Upper lobe of left lung (tissue), 6 donors: ENCODE measurements at regions not wholly inside any gene's neighbourhood (a gene's known extent, or its start where the extent isn't known, plus 50 kb on each side); places are given as distances from the start of the nearest gene placed in this dataset.
"Not testable (repeated sequence)": the region's sequence is repeated elsewhere in the genome, so short reads cannot be mapped to it uniquely, and the experiment has no call there.

Experiments
- ATAC-seq, 2 donors: fragments of 200-7000 bp; cut with Tn5 transposase; one replicate each; pipeline ENCODE4 v1.9.1; 2022; ENCODE audit warnings: mild to moderate bottlenecking in 2 of 2, moderate library complexity in 2 of 2; ENCODE audit not compliant: low FRiP score in 2 of 2
- DNase-seq, 2 donors: peaks; one replicate each; pipeline ENCODE4 v3.0.0-alpha.2; 2019 to 2020
- H3K27ac ChIP-seq, 4 donors: fragments of 200-600 bp; sonication (generic); one replicate each; pipeline ENCODE4 v1.5.1; 2016 to 2019
- H3K27me3 ChIP-seq, 4 donors: fragments of 200-600 bp; sonication (generic); one replicate each; pipeline ENCODE4 v1.5.1; 2017 to 2019
- H3K36me3 ChIP-seq, 4 donors: fragments of 200-600 bp; sonication (generic); one replicate each; pipeline ENCODE4 v1.5.1; 2016 to 2019
- H3K4me1 ChIP-seq, 4 donors: fragments of 200-600 bp; sonication (generic); one replicate each; pipeline ENCODE4 v1.5.1; 2018 to 2019
- H3K4me3 ChIP-seq, 4 donors: fragments of 200-600 bp; sonication (generic); one replicate each; pipeline ENCODE4 v1.5.1; 2017 to 2019; ENCODE audit warnings: mild to moderate bottlenecking in 2 of 4, moderate library complexity in 1 of 4
- H3K9me3 ChIP-seq, 4 donors: fragments of 200-600 bp; sonication (generic); one replicate each; pipeline ENCODE4 v1.5.1; 2018 to 2019
- CTCF ChIP-seq, 6 experiments: fragments of 450-650 bp in 4 of 6; fragments of 200-600 bp in 2 of 6; sonication (generic) in 2 of 6; IDR thresholded peaks; one replicate each; pipeline ENCODE4 v1.5.1; 2016 to 2019; ENCODE audit warnings: antibody characterized with exemption in 6 of 6
- EP300 ChIP-seq, 4 donors: sonication (generic); formaldehyde crosslinking; IDR thresholded peaks; one replicate each; pipeline ENCODE4 v1.5.1; 2017; ENCODE audit warnings: antibody characterized with exemption in 4 of 4, control low read depth in 2 of 4
- POLR2A ChIP-seq, 4 donors: fragments of 450-650 bp; IDR thresholded peaks; one replicate each; pipeline ENCODE4 v1.5.1; 2016 to 2017; ENCODE audit warnings: antibody characterized with exemption in 4 of 4, mild to moderate bottlenecking in 2 of 4
- POLR2AphosphoS5 ChIP-seq, 2 donors: sonication (generic); formaldehyde crosslinking; IDR thresholded peaks; one replicate each; pipeline ENCODE4 v1.5.1; 2017; ENCODE audit warnings: antibody characterized with exemption in 2 of 2
- WGBS, 2 donors: methylation state at CpG; one replicate each; pipeline ENCODE4 v1.1.5; 2017 to 2018; 5-methylcytosine and 5-hydroxymethylcytosine counted together
- donor health status: DM: no; HTN: no; CAD: no; lungs with moderate emphysema.
- donor health status: DM: no; HTN: yes; CAD: no; lungs with severe emphysema.

GRCh38 chr4:187125062-187125461 lies 401.4 kb upstream of the FAT1 start:
- ATAC-seq = no peak
- Histone ChIP-seq H3K4me3 (no peak overlapping the region), H3K36me3 (no peaks in the 10 kb centered on the region), H3K9me3 (no peaks in the 10 kb centered on the region), H3K4me1 (no peaks in the 10 kb centered on the region), H3K27ac (no peak overlapping the region), H3K27me3 (no peaks in the 10 kb centered on the region)
- no peak for DNase-seq
- TF ChIP-seq EP300 (IDR thresholded peaks at IDR 0.05) (no peak), POLR2AphosphoS5 (IDR thresholded peaks at IDR 0.05) (no peak), CTCF (IDR thresholded peaks at IDR 0.05) (no peak), POLR2A (IDR thresholded peaks at IDR 0.05) (no peak)
- 91 to 92% methylated on average over 19 of the region's 19 CpGs for WGBS, 2 donors

- no peaks in the 10 kb centered on the region for H3K9me3 ChIP-seq
- WGBS, 2 donors = 88 to 100% methylated on average over 1 to 3 of the region's 3 CpGs
Measured at GRCh38 chr4:187127456-187127855, 403.8 kb upstream of the FAT1 start.

GRCh38 chr4:187128222-187128621 lies 404.6 kb upstream of the FAT1 start:
- Histone ChIP-seq H3K9me3 (no peaks in the 10 kb centered on the region), H3K36me3 (no peaks in the 10 kb centered on the region), H3K27me3 (no peaks in the 10 kb centered on the region), H3K4me1 (no peaks in the 10 kb centered on the region), H3K27ac (no peak overlapping the region), H3K4me3 (no peak overlapping the region)
- DNase-seq (no peak), ATAC-seq (peak in 1 of 2 donors; percentile 72)
- WGBS, 2 donors = 80 to 84% methylated on average over 11 of the region's 11 CpGs
- TF ChIP-seq CTCF (IDR thresholded peaks at IDR 0.05) (no peak), EP300 (IDR thresholded peaks at IDR 0.05) (no peak), POLR2A (IDR thresholded peaks at IDR 0.05) (no peak), POLR2AphosphoS5 (IDR thresholded peaks at IDR 0.05) (no peak)

More at GRCh38 chr4:187127456-187127855, 403.8 kb upstream of the FAT1 start:
- Histone ChIP-seq H3K27me3 (no peaks in the 10 kb centered on the region), H3K4me1 (no peaks in the 10 kb centered on the region), H3K4me3 (no peak overlapping the region), H3K36me3 (no peaks in the 10 kb centered on the region), H3K27ac (no peak overlapping the region)
- no peak for DNase-seq
- no peak for ATAC-seq
- TF ChIP-seq POLR2AphosphoS5 (IDR thresholded peaks at IDR 0.05) (no peak), POLR2A (IDR thresholded peaks at IDR 0.05) (no peak), EP300 (IDR thresholded peaks at IDR 0.05) (no peak), CTCF (IDR thresholded peaks at IDR 0.05) (no peak)

GRCh38 chr4:187128976-187129375 lies 405.3 kb upstream of the FAT1 start:
- 56 to 58% methylated on average over 8 of the region's 8 CpGs for WGBS, 2 donors
- no peaks in the 10 kb centered on the region for H3K27me3 ChIP-seq
- no peak overlapping the region for H3K4me3 ChIP-seq
- no peak for DNase-seq
- TF ChIP-seq POLR2A (IDR thresholded peaks at IDR 0.05) = no peak
- TF ChIP-seq POLR2AphosphoS5 (IDR thresholded peaks at IDR 0.05) = no peak
- no peak for TF ChIP-seq CTCF (IDR thresholded peaks at IDR 0.05)
- TF ChIP-seq EP300 (IDR thresholded peaks at IDR 0.05) = no peak
- H3K4me1 ChIP-seq = no peaks in the 10 kb centered on the region
- H3K9me3 ChIP-seq = no peaks in the 10 kb centered on the region
- H3K27ac ChIP-seq = no peak overlapping the region
- H3K36me3 ChIP-seq = no peaks in the 10 kb centered on the region
- peak in 1 of 2 donors; percentile 49 for ATAC-seq

GRCh38 chr4:187131826-187132225 lies 408.2 kb upstream of the FAT1 start:
- H3K4me1 ChIP-seq, H3K27me3 ChIP-seq, ATAC-seq, DNase-seq, H3K4me3 ChIP-seq, H3K9me3 ChIP-seq, H3K36me3 ChIP-seq, H3K27ac ChIP-seq: not testable (repeated sequence)
- 95 to 96% methylated on average over 1 of the region's 1 CpG for WGBS, 2 donors
